ENCODE measurements at regions not wholly inside any gene's neighbourhood (a gene's known extent, or its start where the extent isn't known, plus 50 kb on each side); places are given as distances from the start of the nearest gene placed in this dataset.

GRCh38 chr6:19324376-19324775, 512.8 kb upstream of the ID4 start:
- ChIA-PET POLR2A (ENCODE audit: low non-redundant PET) (no interaction called here), CTCF (interaction anchor here (0.7 kb wide), 1 partner anchor 100 kb away, joined by 3 read pairs; no protein-coding TSS in a partner anchor)
- no peak for TF ChIP-seq CTCF (conservative IDR thresholded peaks at IDR 0.05; ENCODE audit: low read depth)
- DNase-seq (ENCODE audit: low spot score), result no peak
- no peak overlapping the region for H3K27ac ChIP-seq

- TF ChIP-seq CTCF (conservative IDR thresholded peaks at IDR 0.05; ENCODE audit: low read depth), result no peak
- H3K27ac ChIP-seq, result no peak overlapping the region
- no peak for DNase-seq (ENCODE audit: low spot score)
- POLR2A ChIA-PET (ENCODE audit: low non-redundant PET), result no interaction called here
- CTCF ChIA-PET, result no interaction called here
These were observed 511.8 kb upstream of the ID4 start for GRCh38 chr6:19325335-19325789.

GRCh38 chr6:19327241-19327640, 509.9 kb upstream of the ID4 start:
- ChIA-PET CTCF (no interaction called here), POLR2A (ENCODE audit: low non-redundant PET) (no interaction called here)
- DNase-seq (ENCODE audit: low spot score), result no peak
- no peak for TF ChIP-seq CTCF (conservative IDR thresholded peaks at IDR 0.05; ENCODE audit: low read depth)
- no peak overlapping the region for H3K27ac ChIP-seq

GRCh38 chr6:19327661-19328060, 509.5 kb upstream of the ID4 start:
- no peak for DNase-seq (ENCODE audit: low spot score)
- H3K27ac ChIP-seq, result no peak overlapping the region
- TF ChIP-seq CTCF (conservative IDR thresholded peaks at IDR 0.05; ENCODE audit: low read depth), result no peak
- CTCF ChIA-PET, result no interaction called here
- POLR2A ChIA-PET (ENCODE audit: low non-redundant PET), result no interaction called here

- TF ChIP-seq CTCF (conservative IDR thresholded peaks at IDR 0.05; ENCODE audit: low read depth), result no peak
- CTCF ChIA-PET, result no interaction called here
- POLR2A ChIA-PET (ENCODE audit: low non-redundant PET), result no interaction called here
These were observed 508.1 kb upstream of the ID4 start for GRCh38 chr6:19329078-19329477.

GRCh38 chr6:19331089-19331488, 506.1 kb upstream of the ID4 start:
- H3K27ac ChIP-seq, result no peak overlapping the region
- CTCF ChIA-PET, result interaction anchor here (0.5 kb wide), 1 partner anchor 41 kb away, joined by 3 read pairs; no protein-coding TSS in a partner anchor
- no peak for TF ChIP-seq CTCF (conservative IDR thresholded peaks at IDR 0.05; ENCODE audit: low read depth)
- POLR2A ChIA-PET (ENCODE audit: low non-redundant PET), result no interaction called here
- no peak for DNase-seq (ENCODE audit: low spot score)

More at GRCh38 chr6:19329078-19329477, 508.1 kb upstream of the ID4 start:
- no peak for DNase-seq (ENCODE audit: low spot score)
- H3K27ac ChIP-seq, result no peak overlapping the region

Data from RWPE1 (cell line).